Mesenchymal stem cell (in vitro differentiated cells and primary cell): ENCODE measurements at regions not wholly inside any gene's neighbourhood (a gene's known extent, or its start where the extent isn't known, plus 50 kb on each side); places are given as distances from the start of the nearest gene placed in this dataset.

Experiments used
- DNase-seq: peaks from one replicate; pipeline ENCODE4 v3.0.0-alpha.2; 2013
- H2AFZ ChIP-seq: one replicate; pipeline ENCODE4 v1.6.1; 2013; ENCODE audit warnings: low read depth, mild to moderate bottlenecking, control low read depth, inconsistent platforms, low read length, moderate library complexity
- H2AK5ac ChIP-seq: 2 replicates; pipeline ENCODE4 v1.6.1; 2013; ENCODE audit warnings: low read length, moderate library complexity, mild to moderate bottlenecking, inconsistent platforms; ENCODE audit not compliant: severe bottlenecking
- H2BK120ac ChIP-seq: one replicate; pipeline ENCODE4 v1.6.1; 2013; ENCODE audit warnings: low read depth, mild to moderate bottlenecking, inconsistent platforms, low read length, moderate library complexity
- H2BK12ac ChIP-seq, 2 experiments: one replicate each; pipeline ENCODE4 v1.6.1; 2013; ENCODE audit warnings: inconsistent platforms in 2 of 2, low read length in 2 of 2, mild to moderate bottlenecking in 2 of 2, moderate library complexity in 2 of 2, control low read depth in 1 of 2
- H2BK15ac ChIP-seq: one replicate; pipeline ENCODE4 v1.6.1; 2013; ENCODE audit warnings: mild to moderate bottlenecking, low read depth, inconsistent platforms; ENCODE audit not compliant: poor library complexity, severe bottlenecking
- H2BK5ac ChIP-seq: 2 replicates; pipeline ENCODE4 v1.6.1; 2013; ENCODE audit warnings: low read depth, mild to moderate bottlenecking, low read length, control low read depth, inconsistent platforms; ENCODE audit not compliant: poor library complexity, severe bottlenecking
- H3K14ac ChIP-seq, 2 experiments: one replicate each; pipeline ENCODE4 v1.6.1; 2013; ENCODE audit warnings: inconsistent platforms in 2 of 2, low read length in 2 of 2, control low read depth in 1 of 2, mild to moderate bottlenecking in 1 of 2, moderate library complexity in 1 of 2
- H3K18ac ChIP-seq, 2 experiments: one replicate each; pipeline ENCODE4 v1.6.1; 2013; ENCODE audit warnings: inconsistent platforms in 2 of 2, low read length in 2 of 2, control low read depth in 1 of 2, low read depth in 1 of 2, mild to moderate bottlenecking in 1 of 2
- H3K23ac ChIP-seq, 2 experiments: one replicate each; pipeline ENCODE4 v1.6.1; 2013; ENCODE audit warnings: inconsistent platforms in 2 of 2, low read length in 2 of 2, mild to moderate bottlenecking in 2 of 2, moderate library complexity in 2 of 2, control low read depth in 1 of 2
- H3K27ac ChIP-seq: 2 replicates; pipeline ENCODE4 v1.5.1; 2013; ENCODE audit warnings: mild to moderate bottlenecking, moderate library complexity, low read length, control low read depth, inconsistent platforms; ENCODE audit not compliant: poor library complexity, severe bottlenecking
- H3K27me3 ChIP-seq, 2 experiments: 2 replicates each; pipeline versions ENCODE4 v1.6.1 to v1.7.0; 2013; ENCODE audit warnings: low read length in 2 of 2, mild to moderate bottlenecking in 2 of 2, moderate library complexity in 2 of 2, control low read depth in 1 of 2, inconsistent platforms in 1 of 2; ENCODE audit not compliant: control insufficient read depth in 1 of 2, insufficient read depth in 1 of 2
- H3K36me3 ChIP-seq, 2 experiments: 2 replicates each; pipeline versions ENCODE4 v1.6.1 to v1.7.0; 2013; ENCODE audit warnings: low read length in 2 of 2, control low read depth in 1 of 2, inconsistent platforms in 1 of 2, low read depth in 1 of 2, mild to moderate bottlenecking in 1 of 2; ENCODE audit not compliant: insufficient read depth in 2 of 2, control insufficient read depth in 1 of 2
- H3K4ac ChIP-seq, 2 experiments: one replicate each; pipeline ENCODE4 v1.6.1; 2013; ENCODE audit warnings: inconsistent platforms in 2 of 2, low read length in 2 of 2, mild to moderate bottlenecking in 2 of 2, moderate library complexity in 2 of 2, control low read depth in 1 of 2, low read depth in 1 of 2
- H3K4me1 ChIP-seq: 2 replicates; pipeline ENCODE4 v1.6.1; 2013; ENCODE audit warnings: low read depth, low read length, control low read depth; ENCODE audit not compliant: control insufficient read depth, insufficient read depth
- H3K4me2 ChIP-seq: 2 replicates; pipeline ENCODE4 v1.6.1; 2013; ENCODE audit warnings: low read length, mild to moderate bottlenecking, inconsistent platforms; ENCODE audit not compliant: poor library complexity, severe bottlenecking
- H3K4me3 ChIP-seq, 2 experiments: 2 replicates each; pipeline versions ENCODE4 v1.5.1 to v1.7.0; 2013; ENCODE audit warnings: low read length in 2 of 2, mild to moderate bottlenecking in 2 of 2, control low read depth in 1 of 2, low read depth in 1 of 2; ENCODE audit not compliant: insufficient read depth in 1 of 2
- H3K79me1 ChIP-seq: replicated peaks from 2 replicates; pipeline ENCODE4 v1.6.1; 2013; ENCODE audit warnings: mild to moderate bottlenecking, control low read depth, low read length, inconsistent platforms; ENCODE audit not compliant: poor library complexity, severe bottlenecking
- H3K9ac ChIP-seq: 2 replicates; pipeline ENCODE4 v1.7.0; 2013; ENCODE audit warnings: mild to moderate bottlenecking, low read length, moderate library complexity
- H3K9me3 ChIP-seq: 2 replicates; pipeline ENCODE4 v1.7.0; 2013; ENCODE audit warnings: mild to moderate bottlenecking, low read length; ENCODE audit not compliant: control insufficient read depth
- H4K8ac ChIP-seq: one replicate; pipeline ENCODE4 v1.6.1; 2013; ENCODE audit warnings: inconsistent platforms, mild to moderate bottlenecking, low read length, moderate library complexity
- H4K91ac ChIP-seq: one replicate; pipeline ENCODE4 v1.6.1; 2013; ENCODE audit warnings: mild to moderate bottlenecking, low read length, inconsistent platforms
- WGBS: methylation state at CpG from one replicate; pipeline ENCODE4 v1.1.7; 2013; ENCODE audit warnings: mixed read lengths; 5-methylcytosine and 5-hydroxymethylcytosine counted together

DNA sequence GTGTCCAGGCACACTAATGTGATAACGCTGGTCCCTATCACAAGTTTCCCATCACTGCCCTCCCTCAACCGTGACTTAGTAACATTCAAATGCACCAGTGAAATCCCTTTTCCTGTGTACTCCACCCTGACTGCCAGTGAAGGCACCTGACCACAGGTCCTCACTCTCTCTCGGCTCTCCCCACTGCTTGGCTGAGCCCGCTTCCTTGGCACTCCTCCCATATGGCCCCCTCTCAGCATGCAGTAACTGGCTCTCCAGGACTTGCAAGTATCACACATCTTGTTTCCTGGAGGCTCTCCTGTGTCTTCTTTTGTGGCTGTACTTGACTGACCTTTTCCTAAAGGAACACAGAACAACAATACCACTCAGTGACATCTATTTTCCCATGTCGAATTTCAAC lies 292.0 kb upstream of the ZNF608 start:
- H3K9me3 ChIP-seq, result no peaks in the 10 kb centered on the region
- peak overlapping the region in 1 of 2 experiments; percentile 55 for H2BK12ac ChIP-seq
- no peak overlapping the region for H2BK15ac ChIP-seq
- H3K4me2 ChIP-seq, result no peak overlapping the region
- no peak overlapping the region for H3K4ac ChIP-seq
- peak overlapping the region in 1 of 2 experiments; percentile 92 for H3K14ac ChIP-seq
- no peak overlapping the region for H3K9ac ChIP-seq
- peak overlapping the region; percentile 52 for H2BK5ac ChIP-seq
- no peak overlapping the region for H3K27ac ChIP-seq
- over 99% methylated on average over 5 of the region's 5 CpGs for WGBS
- peak overlapping the region in 1 of 2 experiments; percentile 81 for H3K18ac ChIP-seq
- no peak overlapping the region for H4K8ac ChIP-seq
- no peaks in the 10 kb centered on the region for H3K4me1 ChIP-seq
- H3K36me3 ChIP-seq, result no peaks in the 10 kb centered on the region
- no peaks in the 10 kb centered on the region for H3K79me1 ChIP-seq
- no peak overlapping the region for H4K91ac ChIP-seq
- DNase-seq, result no peak
- H3K23ac ChIP-seq, result no peak overlapping the region
- no peak overlapping the region for H2AK5ac ChIP-seq
- H2BK120ac ChIP-seq, result no peak overlapping the region
- no peak overlapping the region for H3K4me3 ChIP-seq
- no peak overlapping the region for H2AFZ ChIP-seq
- H3K27me3 ChIP-seq, result no peaks in the 10 kb centered on the region

DNA sequence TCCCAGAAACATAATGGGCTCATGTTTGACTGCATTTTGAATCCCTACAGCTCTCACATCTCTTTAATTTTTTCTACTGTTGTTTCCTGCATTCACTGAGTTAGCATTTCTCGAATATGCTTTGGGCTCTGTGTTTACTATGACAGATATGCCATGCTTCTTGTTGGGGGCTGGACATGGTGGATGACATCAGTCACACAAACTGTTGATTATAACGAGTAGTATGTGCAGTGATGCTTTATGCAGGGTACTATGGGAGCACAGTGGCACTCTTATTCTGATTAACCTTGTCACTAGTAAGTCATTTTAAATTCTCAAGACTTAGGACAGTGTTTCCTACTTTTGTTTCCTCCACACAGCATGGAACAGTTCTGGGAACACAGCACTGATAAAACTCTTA lies 295.4 kb upstream of the ZNF608 start:
- Histone ChIP-seq H3K36me3 (no peaks in the 10 kb centered on the region), H3K18ac (no peak overlapping the region), H2AFZ (no peak overlapping the region), H3K23ac (no peak overlapping the region), H3K4me3 (no peak overlapping the region), H3K14ac (no peak overlapping the region), H2BK12ac (no peak overlapping the region), H3K9ac (no peak overlapping the region), H2BK120ac (no peak overlapping the region), H3K27ac (no peak overlapping the region), H3K9me3 (no peaks in the 10 kb centered on the region), H3K4me2 (no peak overlapping the region), H3K27me3 (no peaks in the 10 kb centered on the region), H2BK15ac (no peak overlapping the region), H3K4ac (no peak overlapping the region), H3K79me1 (no peaks in the 10 kb centered on the region), H3K4me1 (peaks cover 2% of the 10 kb centered on the region), H4K91ac (no peak overlapping the region), H2AK5ac (no peak overlapping the region), H4K8ac (no peak overlapping the region), H2BK5ac (no peak overlapping the region)
- 83% methylated on average over 1 of the region's 2 CpGs for WGBS
- no peak for DNase-seq

- no peak overlapping the region for H3K18ac ChIP-seq
- peak; percentile 46 for DNase-seq
- H4K91ac ChIP-seq, result no peak overlapping the region
- no peak overlapping the region for H3K4ac ChIP-seq
- H2AFZ ChIP-seq, result no peak overlapping the region
- no peaks in the 10 kb centered on the region for H3K9me3 ChIP-seq
- no peaks in the 10 kb centered on the region for H3K79me1 ChIP-seq
- H3K27me3 ChIP-seq, result no peaks in the 10 kb centered on the region
- no peak overlapping the region for H3K4me2 ChIP-seq
- H2BK5ac ChIP-seq, result no peak overlapping the region
- 100% methylated on average over 1 of the region's 1 CpG for WGBS
- H3K23ac ChIP-seq, result no peak overlapping the region
- H3K9ac ChIP-seq, result no peak overlapping the region
- H2BK12ac ChIP-seq, result no peak overlapping the region
- no peak overlapping the region for H3K14ac ChIP-seq
- peaks cover 2% of the 10 kb centered on the region for H3K4me1 ChIP-seq
- H2BK120ac ChIP-seq, result no peak overlapping the region
- H2AK5ac ChIP-seq, result peak overlapping the region; percentile 69
- H3K27ac ChIP-seq, result no peak overlapping the region
- no peaks in the 10 kb centered on the region for H3K36me3 ChIP-seq
- H3K4me3 ChIP-seq, result no peak overlapping the region
- H4K8ac ChIP-seq, result no peak overlapping the region
- H2BK15ac ChIP-seq, result no peak overlapping the region
Measured at GRCh38 chr5:125042261-125042890, 295.9 kb upstream of the ZNF608 start.

GRCh38 chr5:125043781-125044391 lies 297.4 kb upstream of the ZNF608 start:
- Histone ChIP-seq H2BK15ac (no peak overlapping the region), H3K79me1 (no peaks in the 10 kb centered on the region), H4K91ac (no peak overlapping the region), H3K4me3 (no peak overlapping the region), H2AFZ (no peak overlapping the region), H2BK120ac (no peak overlapping the region), H3K23ac (no peak overlapping the region), H2AK5ac (no peak overlapping the region), H4K8ac (no peak overlapping the region), H3K9me3 (no peaks in the 10 kb centered on the region), H3K9ac (no peak overlapping the region), H3K14ac (no peak overlapping the region), H3K4ac (no peak overlapping the region), H2BK5ac (peak overlapping the region; percentile 4), H3K27me3 (no peaks in the 10 kb centered on the region), H3K4me2 (no peak overlapping the region), H3K27ac (peak overlapping the region; percentile 76), H3K4me1 (peaks cover 2% of the 10 kb centered on the region), H3K18ac (peak overlapping the region in 1 of 2 experiments; percentile 33), H2BK12ac (no peak overlapping the region), H3K36me3 (no peaks in the 10 kb centered on the region)
- 50% methylated on average over 5 of the region's 8 CpGs for WGBS
- peak; percentile 33 for DNase-seq
